Mucosa of gallbladder (tissue), 1 donor: ENCODE measurements at regions not wholly inside any gene's neighbourhood (a gene's known extent, or its start where the extent isn't known, plus 50 kb on each side); places are given as distances from the start of the nearest gene placed in this dataset.

Experiments
- DNase-seq: peaks from one replicate; pipeline ENCODE4 v3.0.0-alpha.2; 2020; ENCODE audit warnings: low spot score
- donor health status: DM: no; HTN: no; CAD: no.

DNA sequence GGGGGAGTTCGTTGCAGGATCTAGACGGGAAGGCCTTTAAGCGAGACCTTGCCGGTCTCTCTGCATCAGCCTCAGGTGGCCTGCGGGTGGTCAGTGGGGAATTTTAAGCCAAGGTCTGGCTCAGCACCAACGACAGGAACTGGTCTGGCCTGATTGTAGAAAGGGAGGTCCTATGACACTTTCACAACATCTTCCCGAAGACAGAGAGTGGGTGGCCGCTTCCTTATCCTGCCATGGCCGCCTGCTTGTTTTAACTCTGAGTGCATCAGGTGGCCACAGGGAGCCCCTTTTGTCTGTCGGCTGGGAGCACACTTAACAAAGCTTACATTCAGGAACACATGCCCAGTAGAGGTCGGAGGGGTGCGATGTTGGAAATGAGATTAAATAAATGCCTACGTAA lies 363.7 kb upstream of the MYT1L start:
- no peak for DNase-seq

GRCh38 chr2:2692599-2693389 lies 361.7 kb upstream of the MYT1L start:
- no peak for DNase-seq

- no peak for DNase-seq
Measured at GRCh38 chr2:2691419-2691818, 360.3 kb upstream of the MYT1L start.

DNA sequence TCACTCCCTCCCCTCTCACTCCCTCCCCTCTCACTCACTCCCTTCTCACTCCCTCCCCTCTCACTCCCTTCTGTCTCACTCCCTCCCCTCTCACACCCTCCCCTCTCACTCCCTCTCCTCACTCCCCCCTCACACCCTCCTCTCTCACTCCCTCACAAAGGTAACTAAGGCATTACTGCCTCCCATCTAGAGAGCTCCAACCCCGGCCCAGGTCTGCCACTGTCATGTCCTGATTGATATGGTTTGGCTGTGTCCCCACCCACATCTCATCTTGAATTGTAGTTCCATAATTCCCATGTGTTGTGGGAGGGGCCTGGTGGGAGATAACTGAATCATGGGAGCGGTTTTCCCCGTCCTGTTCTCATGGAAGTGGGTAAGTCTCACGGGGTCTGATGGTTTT lies 359.9 kb upstream of the MYT1L start:
- DNase-seq = no peak

GRCh38 chr2:2689306-2689705 lies 358.2 kb upstream of the MYT1L start:
- DNase-seq = no peak

GRCh38 chr2:2688254-2688653 lies 357.2 kb upstream of the MYT1L start:
- DNase-seq = no peak

GRCh38 chr2:2687745-2688144 lies 356.7 kb upstream of the MYT1L start:
- no peak for DNase-seq

DNA sequence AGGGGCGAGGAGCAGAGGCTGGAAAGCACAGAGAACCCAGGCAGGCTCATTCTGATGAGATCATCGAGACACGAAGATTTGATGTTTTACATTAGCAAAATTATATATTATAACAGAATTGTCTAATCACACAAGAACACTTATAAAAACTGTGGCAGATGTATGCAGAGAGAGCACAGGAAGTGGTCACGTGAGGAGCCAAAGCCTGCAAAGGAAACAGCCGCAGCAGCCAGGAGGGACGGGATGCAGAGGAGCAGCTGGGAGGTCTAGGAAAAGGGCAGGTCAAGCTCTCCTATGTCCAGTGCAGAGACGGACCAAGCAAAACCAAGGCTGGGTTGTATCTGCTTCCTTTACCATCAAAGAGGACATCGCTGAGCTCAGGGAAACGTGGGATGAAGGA lies 355.1 kb upstream of the MYT1L start:
- no peak for DNase-seq

GRCh38 chr2:2683606-2684224 lies 352.6 kb upstream of the MYT1L start:
- no peak for DNase-seq

DNA sequence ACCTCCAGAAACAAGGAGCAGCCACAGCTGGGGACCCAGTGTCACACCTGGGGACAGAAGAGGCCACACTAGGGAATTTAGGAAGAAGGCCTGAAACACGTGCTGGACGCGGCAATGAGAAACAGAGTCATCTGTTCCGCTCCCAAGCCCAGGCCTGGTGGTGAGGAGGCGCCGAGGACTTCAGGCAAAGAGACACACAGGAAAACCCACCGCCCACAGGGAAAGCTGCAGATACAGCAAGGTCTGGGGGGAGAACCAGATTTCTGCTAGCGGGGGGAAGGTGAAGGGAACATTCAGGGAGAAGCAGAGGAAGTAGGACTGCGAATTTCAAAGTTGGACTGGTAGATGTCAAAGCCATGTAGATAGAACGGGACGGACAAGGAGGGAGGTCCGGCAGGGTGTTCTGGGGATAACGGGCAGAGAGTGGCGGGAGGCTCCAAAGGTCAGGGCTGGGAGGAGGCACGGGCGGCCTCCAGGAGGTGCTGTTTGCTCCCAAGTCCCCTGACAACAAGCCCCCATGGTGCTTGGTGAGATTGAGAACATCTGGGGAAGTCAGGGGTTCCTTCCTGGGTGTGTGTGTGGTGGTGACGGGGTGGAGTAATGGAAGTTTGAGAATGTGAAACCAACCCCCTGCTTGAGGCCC lies 351.7 kb upstream of the MYT1L start:
- DNase-seq = no peak

DNA sequence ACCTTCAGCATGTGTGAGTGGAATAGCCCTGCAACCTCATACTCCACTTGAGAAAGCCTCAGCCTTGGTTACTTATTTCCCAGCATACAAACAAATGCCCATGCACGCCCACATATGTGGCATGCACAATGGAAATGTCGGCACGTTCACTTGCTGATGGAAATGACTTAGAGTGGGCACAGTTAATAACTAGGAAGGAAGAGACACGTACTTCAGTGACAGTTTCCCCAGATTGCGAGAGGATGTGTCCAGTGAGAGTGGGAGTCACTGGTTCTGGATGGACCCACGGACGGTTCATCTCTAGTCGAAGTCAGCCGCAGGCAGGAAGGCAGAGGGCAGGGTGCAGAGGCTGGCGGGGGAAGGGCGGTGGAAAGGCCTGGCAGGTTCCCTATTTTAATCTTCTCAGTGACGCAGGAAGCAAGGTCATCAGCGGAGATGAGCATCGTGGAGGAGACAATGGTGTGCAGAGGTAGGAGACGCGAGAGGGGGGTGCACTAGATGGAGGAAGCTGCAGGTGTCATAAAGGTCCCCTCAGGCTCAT lies 350.7 kb upstream of the MYT1L start:
- DNase-seq = peak; percentile 32

DNA sequence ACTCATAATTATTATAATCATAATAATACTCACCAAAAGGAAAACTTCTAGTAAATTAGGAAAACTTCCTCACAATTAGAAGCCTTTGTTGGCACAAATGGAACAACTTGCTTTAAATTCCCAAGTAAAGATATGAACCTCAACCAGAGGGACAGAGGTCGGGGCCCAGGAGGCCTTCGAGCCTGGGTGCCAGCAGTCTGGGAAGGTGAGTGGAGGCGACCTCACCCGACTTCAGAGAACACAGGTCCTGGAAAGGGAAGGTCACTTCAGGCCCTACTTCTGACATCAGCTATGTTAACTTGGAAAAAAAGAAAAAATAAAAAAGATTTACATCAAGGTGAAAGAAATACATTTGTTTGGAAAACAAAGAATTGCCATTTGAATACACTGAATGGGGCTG lies 350.0 kb upstream of the MYT1L start:
- no peak for DNase-seq

DNA sequence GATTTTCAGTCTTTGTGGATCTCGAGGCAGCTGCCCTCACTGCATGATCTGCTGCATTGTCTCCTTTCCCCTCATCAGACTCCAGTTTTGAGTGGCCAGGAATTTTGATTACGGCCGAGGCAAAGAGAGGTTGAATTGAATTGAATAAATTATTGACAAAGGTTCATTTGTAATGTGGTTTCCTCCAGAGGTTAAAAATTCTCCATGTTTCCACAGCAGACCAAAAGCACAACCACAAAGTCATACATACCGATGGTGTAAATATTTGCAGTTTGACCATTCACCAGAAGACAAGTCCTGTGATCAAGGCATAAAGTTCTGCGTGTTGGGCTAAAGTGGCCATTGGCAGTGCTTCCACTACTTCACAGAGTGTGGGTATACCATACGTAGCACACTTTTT lies 343.8 kb upstream of the MYT1L start:
- no peak for DNase-seq

DNA sequence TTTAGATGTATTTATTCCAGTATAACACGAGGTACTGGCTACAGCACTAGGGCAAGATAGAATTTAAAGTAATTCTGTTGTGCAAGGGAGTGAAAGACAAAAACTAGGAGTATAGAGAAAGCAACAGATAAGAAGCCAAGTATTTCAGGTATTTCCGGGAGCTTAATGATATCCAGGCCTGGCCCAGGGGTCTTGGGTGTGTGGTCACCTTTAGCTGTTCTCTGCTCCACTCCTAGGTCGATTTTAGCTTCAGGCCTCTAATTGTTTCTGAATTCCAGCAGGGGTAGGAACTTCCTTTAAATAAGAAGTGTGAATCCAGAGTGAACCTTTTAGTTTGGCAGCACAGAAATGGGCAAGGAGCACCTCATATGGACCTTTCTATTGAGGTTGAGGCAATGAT lies 342.3 kb upstream of the MYT1L start:
- DNase-seq = no peak

DNA sequence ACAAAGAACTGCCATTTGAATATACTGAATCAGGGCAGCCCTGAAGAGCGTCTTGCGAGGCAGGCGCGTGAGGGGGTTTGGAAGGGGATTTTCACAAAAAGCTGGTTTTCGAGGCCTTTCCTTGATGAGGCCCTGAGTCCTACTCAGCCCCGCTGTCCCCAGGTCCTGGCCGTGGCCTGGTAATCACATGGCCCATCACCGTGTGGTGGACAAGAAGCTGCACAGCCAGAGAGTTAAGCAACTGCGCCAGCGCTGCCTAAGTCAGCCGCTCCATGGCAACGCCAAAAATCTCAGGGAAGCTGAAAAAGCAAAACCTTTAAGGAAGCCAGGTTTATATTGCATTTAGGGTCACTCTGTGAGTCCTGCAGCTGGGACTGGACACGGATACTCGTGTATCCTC lies 341.2 kb upstream of the MYT1L start:
- no peak for DNase-seq

DNA sequence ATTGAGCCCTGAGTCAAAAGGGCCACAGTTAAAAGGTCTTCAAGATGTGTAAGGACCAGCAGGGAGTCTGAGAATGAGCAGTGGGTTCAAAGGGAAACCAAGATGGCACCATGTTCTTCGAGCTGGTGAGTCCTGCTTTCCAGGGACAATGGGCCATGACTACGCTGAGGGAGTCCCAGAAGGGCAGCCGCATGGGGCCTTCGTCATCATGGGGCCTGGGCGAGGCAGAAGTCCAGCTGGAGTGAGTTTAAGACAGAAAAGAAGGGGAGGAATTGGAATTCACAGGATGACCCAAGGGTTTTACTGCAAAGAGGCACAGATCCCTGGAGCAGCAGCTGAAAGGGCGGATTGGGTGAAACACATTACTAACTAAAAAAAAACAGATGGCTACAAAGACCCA lies 340.8 kb upstream of the MYT1L start:
- DNase-seq = no peak

DNA sequence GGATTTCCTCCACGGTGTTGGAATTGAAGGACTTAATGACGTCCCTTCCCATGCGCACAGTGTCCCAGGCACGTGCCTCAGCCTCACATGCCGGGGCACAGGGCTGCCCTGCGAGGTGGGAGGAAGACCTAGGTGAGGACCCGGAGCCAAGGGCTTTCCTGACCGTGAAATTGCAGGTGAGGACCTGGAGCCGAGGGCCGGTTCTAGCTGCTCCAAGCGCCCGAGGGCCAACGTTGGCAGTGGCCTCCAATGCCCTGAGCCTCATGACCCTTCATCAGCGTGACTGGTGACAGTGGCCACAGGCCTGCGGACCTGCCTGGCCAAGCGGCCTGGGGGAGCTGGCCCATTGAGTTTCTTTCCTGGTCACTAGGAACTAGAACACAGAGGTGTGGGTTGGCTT lies 338.2 kb upstream of the MYT1L start:
- no peak for DNase-seq

DNA sequence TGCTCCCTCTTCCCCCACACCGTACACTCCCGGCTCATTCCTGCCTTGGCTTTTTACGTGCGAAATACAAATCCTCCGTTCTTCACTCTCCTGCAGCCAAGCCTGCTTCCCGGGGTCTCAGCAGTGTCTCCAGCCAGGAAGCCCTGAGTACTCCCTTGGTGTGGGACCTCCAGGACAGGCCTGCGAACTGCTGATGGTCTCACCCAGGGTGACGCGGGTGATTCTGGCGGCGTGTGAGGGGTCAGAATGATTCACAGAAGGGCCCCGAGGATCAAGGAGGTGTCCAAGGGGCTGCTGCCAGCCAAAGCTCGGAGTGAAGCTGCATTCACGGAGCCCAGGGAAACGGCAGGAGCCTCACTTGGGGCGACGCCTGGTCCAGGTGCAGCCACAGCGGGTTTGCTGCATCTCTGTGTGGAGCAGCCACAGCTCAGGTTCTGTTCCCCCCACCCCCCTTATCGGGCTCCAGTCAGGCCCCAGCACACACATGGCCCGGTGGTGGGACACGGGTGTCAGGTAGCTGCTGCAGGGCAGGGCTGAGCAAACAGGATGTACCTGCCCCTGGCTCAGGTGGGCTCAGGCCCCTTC lies 337.7 kb upstream of the MYT1L start:
- DNase-seq = no peak

GRCh38 chr2:2667690-2668089 lies 336.6 kb upstream of the MYT1L start:
- DNase-seq = no peak

GRCh38 chr2:2665834-2666133 lies 334.7 kb upstream of the MYT1L start:
- DNase-seq = no peak

DNA sequence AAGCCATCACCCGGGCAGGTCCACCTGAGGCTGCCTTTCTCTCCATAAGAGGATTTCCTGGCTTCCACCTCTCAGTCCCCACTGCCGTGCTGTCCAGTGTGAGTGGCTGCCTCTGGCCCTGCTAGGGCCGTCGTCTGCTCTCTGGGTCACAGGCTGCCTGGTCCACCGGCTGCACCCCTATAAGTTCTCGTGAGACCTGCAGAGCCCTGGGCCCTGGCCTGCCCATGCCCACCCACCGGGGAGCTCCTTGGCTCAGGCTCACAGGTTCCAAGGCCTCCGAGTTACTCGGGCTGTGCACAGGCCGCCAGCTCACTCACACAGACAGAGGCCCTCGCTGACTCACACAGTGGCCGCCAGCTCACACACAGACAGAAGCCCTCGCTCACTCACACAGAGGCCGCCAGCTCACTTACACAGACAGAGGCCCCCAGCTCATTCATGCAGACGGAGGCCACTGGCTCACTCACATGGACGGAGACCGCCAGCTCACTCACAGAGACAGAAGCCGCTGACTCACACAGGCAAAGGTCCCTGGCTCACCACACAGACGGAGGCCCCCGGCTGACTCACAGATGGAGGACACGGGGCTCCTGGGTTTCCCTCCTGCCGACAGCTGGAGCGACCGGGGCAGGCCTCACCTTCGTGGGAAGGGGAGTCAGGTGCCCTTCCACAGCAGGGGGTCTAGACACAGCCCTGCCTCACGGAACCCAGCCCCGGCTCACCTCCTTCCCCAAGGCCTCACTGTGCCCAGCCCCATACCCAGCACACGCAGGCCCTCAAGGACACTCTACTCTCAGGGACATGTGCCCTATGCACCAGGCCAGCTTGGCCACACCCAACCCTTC lies 334.1 kb upstream of the MYT1L start:
- peak; percentile 31 for DNase-seq
